Esophagus squamous epithelium (tissue), 5 donors: ENCODE measurements at regions not wholly inside any gene's neighbourhood (a gene's known extent, or its start where the extent isn't known, plus 50 kb on each side); places are given as distances from the start of the nearest gene placed in this dataset.

Experiments used
- DNase-seq: peaks from one replicate; lab custom pipeline; 2025; lab: John Stamatoyannopoulos, UW
- H3K27ac ChIP-seq, 4 donors: fragments of 200-600 bp; sonication (generic); one replicate each; pipeline ENCODE4 v1.5.1; 2016 to 2019; ENCODE audit warnings: mild to moderate bottlenecking in 1 of 4
- H3K27me3 ChIP-seq, 4 donors: fragments of 200-600 bp; sonication (generic); 1 replicate in 3 of 4; 2 replicates in 1 of 4; pipeline versions ENCODE4 v1.5.1 to v1.6.0; 2017 to 2021; ENCODE audit warnings: antibody characterized with exemption in 1 of 4
- H3K36me3 ChIP-seq, 3 donors: fragments of 200-600 bp; sonication (generic); one replicate each; pipeline ENCODE4 v1.5.1; 2016 to 2019
- H3K4me1 ChIP-seq, 3 donors: fragments of 200-600 bp; sonication (generic); one replicate each; pipeline ENCODE4 v1.5.1; 2017 to 2019
- H3K4me3 ChIP-seq, 4 donors: fragments of 200-600 bp; sonication (generic); 1 replicate in 3 of 4; 2 replicates in 1 of 4; pipeline ENCODE4 v1.5.1; 2016 to 2019; ENCODE audit warnings: mild to moderate bottlenecking in 2 of 4, moderate library complexity in 1 of 4
- H3K9me3 ChIP-seq, 3 donors: fragments of 200-600 bp; sonication (generic); one replicate each; pipeline ENCODE4 v1.5.1; 2016 to 2019
- CTCF ChIP-seq, 6 experiments: fragments of 450-650 bp in 4 of 6; fragments of 200-600 bp in 2 of 6; sonication (generic) in 2 of 6; IDR thresholded peaks; one replicate each; pipeline ENCODE4 v1.5.1; 2016 to 2019; ENCODE audit warnings: antibody characterized with exemption in 6 of 6, mild to moderate bottlenecking in 4 of 6, moderate library complexity in 4 of 6
- POLR2A ChIP-seq, 4 donors: fragments of 450-650 bp; IDR thresholded peaks; one replicate each; pipeline ENCODE4 v1.6.1; 2017; ENCODE audit warnings: antibody characterized with exemption in 4 of 4, mild to moderate bottlenecking in 4 of 4, moderate library complexity in 3 of 4
- WGBS, 2 donors: methylation state at CpG; one replicate each; pipeline ENCODE4 v1.1.5; 2018; 5-methylcytosine and 5-hydroxymethylcytosine counted together
- intact Hi-C: fragments of 100-400 bp; cut with DNase I; formaldehyde crosslinking; loops from one replicate; pipeline ENCODE4 v1.15.0; 2022
- donor health status: DM: yes; HTN: yes; CAD: no.

- H3K4me1 ChIP-seq: no peaks in the 10 kb centered on the region
- H3K27me3 ChIP-seq: no peaks in the 10 kb centered on the region
- DNase-seq: no peak
- no peak overlapping the region for H3K4me3 ChIP-seq
- no peaks in the 10 kb centered on the region for H3K36me3 ChIP-seq
- H3K27ac ChIP-seq: no peak overlapping the region
- no peaks in the 10 kb centered on the region for H3K9me3 ChIP-seq
- TF ChIP-seq CTCF (IDR thresholded peaks at IDR 0.05): no peak
- no peak for TF ChIP-seq POLR2A (IDR thresholded peaks at IDR 0.05)
- intact Hi-C loops: no loop called here
- WGBS, 2 donors: 40 to 67% methylated on average over 3 of the region's 3 CpGs
Observed at GRCh38 chr4:126318376-126318775, 1003.6 kb downstream of the FAT4 start.

GRCh38 chr4:126328914-126329313, 1014.2 kb downstream of the FAT4 start:
- Histone ChIP-seq H3K9me3 (no peaks in the 10 kb centered on the region), H3K4me3 (no peak overlapping the region), H3K27me3 (no peaks in the 10 kb centered on the region), H3K36me3 (no peaks in the 10 kb centered on the region), H3K4me1 (no peaks in the 10 kb centered on the region), H3K27ac (no peak overlapping the region)
- intact Hi-C loops: no loop called here
- no peak for DNase-seq
- no peak for TF ChIP-seq POLR2A (IDR thresholded peaks at IDR 0.05)
- no peak for TF ChIP-seq CTCF (IDR thresholded peaks at IDR 0.05)

- H3K27me3 ChIP-seq: no peaks in the 10 kb centered on the region
- TF ChIP-seq POLR2A (IDR thresholded peaks at IDR 0.05) (no peak), CTCF (IDR thresholded peaks at IDR 0.05) (no peak)
- H3K27ac ChIP-seq: no peak overlapping the region
- H3K4me1 ChIP-seq: no peaks in the 10 kb centered on the region
- 60 to 74% methylated on average over 2 of the region's 2 CpGs for WGBS, 2 donors
- no peak overlapping the region for H3K4me3 ChIP-seq
- H3K9me3 ChIP-seq: no peaks in the 10 kb centered on the region
- no peak for DNase-seq
- H3K36me3 ChIP-seq: no peaks in the 10 kb centered on the region
- intact Hi-C loops: no loop called here
Observed at GRCh38 chr4:126338548-126338947, 1023.8 kb downstream of the FAT4 start.

GRCh38 chr4:126341927-126342326, 1027.2 kb downstream of the FAT4 start:
- H3K27ac ChIP-seq: no peak overlapping the region
- no peak overlapping the region for H3K4me3 ChIP-seq
- no peaks in the 10 kb centered on the region for H3K27me3 ChIP-seq
- TF ChIP-seq POLR2A (IDR thresholded peaks at IDR 0.05) (no peak), CTCF (IDR thresholded peaks at IDR 0.05) (no peak)
- H3K4me1 ChIP-seq: no peaks in the 10 kb centered on the region
- no peak for DNase-seq
- WGBS, 2 donors: 71 to 100% methylated on average over 1 of the region's 1 CpG
- no peaks in the 10 kb centered on the region for H3K36me3 ChIP-seq
- no peaks in the 10 kb centered on the region for H3K9me3 ChIP-seq
- intact Hi-C loops: no loop called here

- Histone ChIP-seq H3K27me3 (no peaks in the 10 kb centered on the region), H3K4me1 (no peaks in the 10 kb centered on the region), H3K27ac (no peak overlapping the region), H3K4me3 (no peak overlapping the region), H3K36me3 (no peaks in the 10 kb centered on the region), H3K9me3 (no peaks in the 10 kb centered on the region)
- 78 to 86% methylated on average over 6 of the region's 6 CpGs for WGBS, 2 donors
- intact Hi-C loops: no loop called here
- no peak for DNase-seq
- no peak for TF ChIP-seq CTCF (IDR thresholded peaks at IDR 0.05)
- no peak for TF ChIP-seq POLR2A (IDR thresholded peaks at IDR 0.05)
Observed at GRCh38 chr4:126344472-126344871, 1029.7 kb downstream of the FAT4 start.
